ENCODE measurements at regions not wholly inside any gene's neighbourhood (a gene's known extent, or its start where the extent isn't known, plus 50 kb on each side); places are given as distances from the start of the nearest gene placed in this dataset.
"Not testable (repeated sequence)": the region's sequence is repeated elsewhere in the genome, so short reads cannot be mapped to it uniquely, and the experiment has no call there.

GRCh38 chr6:6091608-6092002, 84.9 kb upstream of the NRN1 start:
- FAIRE-seq: no peak

GRCh38 chr6:6090861-6091607, 84.3 kb upstream of the NRN1 start:
- no peak for FAIRE-seq

- FAIRE-seq: no peak
These were observed 79.4 kb upstream of the NRN1 start for GRCh38 chr6:6085928-6086668.

- no peak for FAIRE-seq
These were observed 74.2 kb upstream of the NRN1 start for GRCh38 chr6:6080975-6081374.

GRCh38 chr6:6074190-6074589, 67.5 kb upstream of the NRN1 start:
- FAIRE-seq: no peak

GRCh38 chr6:6068157-6068556, 61.4 kb upstream of the NRN1 start:
- not testable (repeated sequence) for FAIRE-seq

GRCh38 chr6:6058054-6058444, 51.3 kb upstream of the NRN1 start:
- FAIRE-seq: no peak

- FAIRE-seq: peak; percentile 68
These were observed 50.8 kb upstream of the NRN1 start for GRCh38 chr6:6057442-6058053.

Data from G401.6 (cell line).